GM23248 (cell line): ENCODE measurements at regions not wholly inside any gene's neighbourhood (a gene's known extent, or its start where the extent isn't known, plus 50 kb on each side); places are given as distances from the start of the nearest gene placed in this dataset.

Experiments
- DNase-seq: peaks from one replicate; pipeline ENCODE4 v3.0.0-alpha.2; 2015
- H2AFZ ChIP-seq: fragments of 200-600 bp; sonication (generic); 2 replicates; pipeline ENCODE4 v1.6.1; 2016; ENCODE audit warnings: antibody characterized with exemption
- H3F3A ChIP-seq: fragments of 200-600 bp; sonication (generic); 2 replicates; pipeline ENCODE4 v1.6.1; 2016; ENCODE audit warnings: mild to moderate bottlenecking, antibody characterized with exemption, mixed run types; ENCODE audit not compliant: insufficient read depth
- H3K27ac ChIP-seq: fragments of 200-600 bp; sonication (generic); 2 replicates; pipeline ENCODE4 v1.5.1; 2016; ENCODE audit warnings: mild to moderate bottlenecking
- H3K27me3 ChIP-seq: fragments of 200-600 bp; sonication (generic); replicated peaks from 2 replicates; pipeline ENCODE4 v1.6.1; 2016; ENCODE audit warnings: mild to moderate bottlenecking; ENCODE audit not compliant: insufficient read depth
- H3K36me3 ChIP-seq: fragments of 200-600 bp; sonication (generic); 2 replicates; pipeline ENCODE4 v1.6.1; 2016; ENCODE audit warnings: low read depth, mild to moderate bottlenecking
- H3K4me1 ChIP-seq: fragments of 200-600 bp; sonication (generic); 2 replicates; pipeline ENCODE4 v1.6.1; 2016; ENCODE audit warnings: mild to moderate bottlenecking; ENCODE audit not compliant: insufficient read depth
- H3K4me2 ChIP-seq: fragments of 200-600 bp; sonication (generic); one replicate; pipeline ENCODE4 v1.6.1; 2016; ENCODE audit warnings: mild to moderate bottlenecking; ENCODE audit not compliant: unreplicated experiment
- H3K4me3 ChIP-seq: fragments of 200-600 bp; sonication (generic); 2 replicates; pipeline ENCODE4 v1.5.1; 2016; ENCODE audit warnings: mild to moderate bottlenecking
- H3K79me2 ChIP-seq: fragments of 200-600 bp; sonication (generic); 2 replicates; pipeline ENCODE4 v1.6.1; 2016; ENCODE audit warnings: mild to moderate bottlenecking; ENCODE audit not compliant: insufficient read depth
- H3K9ac ChIP-seq: fragments of 200-600 bp; sonication (generic); 2 replicates; pipeline ENCODE4 v1.6.1; 2016; ENCODE audit warnings: mild to moderate bottlenecking
- H3K9me2 ChIP-seq: fragments of 200-600 bp; sonication (generic); 2 replicates; pipeline ENCODE4 v1.6.1; 2016; ENCODE audit warnings: mixed run types, mild to moderate bottlenecking, moderate library complexity; ENCODE audit not compliant: insufficient read depth
- H3K9me3 ChIP-seq: fragments of 200-600 bp; sonication (generic); one replicate; pipeline ENCODE4 v1.6.1; 2017; ENCODE audit warnings: low read depth
- H4K20me1 ChIP-seq: fragments of 200-600 bp; sonication (generic); 2 replicates; pipeline ENCODE4 v1.6.0; 2016; ENCODE audit not compliant: insufficient read depth
- EZH2 ChIP-seq: fragments of 200-600 bp; sonication (generic); IDR thresholded peaks from 2 replicates; pipeline ENCODE4 v1.6.1; 2018; ENCODE audit warnings: antibody characterized with exemption, mild to moderate bottlenecking; ENCODE audit not compliant: insufficient read depth, poor library complexity, severe bottlenecking
- EZH2phosphoT487 ChIP-seq: fragments of 200-600 bp; sonication (generic); IDR thresholded peaks from 2 replicates; pipeline ENCODE4 v1.6.1; 2018; ENCODE audit warnings: antibody characterized with exemption, moderate library complexity, mild to moderate bottlenecking, low read depth; ENCODE audit not compliant: insufficient read depth
- WGBS, 2 experiments: methylation state at CpG; one replicate each; pipeline ENCODE4 v1.1.6; 2015 to 2017; ENCODE audit warnings: low lambda C conversion rate in 2 of 2, low coverage in 1 of 2; ENCODE audit errors: missing lambda C conversion rate in 2 of 2; 5-methylcytosine and 5-hydroxymethylcytosine counted together
- in situ Hi-C: fragments of 300-500 bp; cut with MboI; formaldehyde crosslinking; loops from 2 replicates; pipeline ENCODE4 v1.15.0; 2020

- no peaks in the 10 kb centered on the region for H3K79me2 ChIP-seq
- DNase-seq, result no peak
- in situ Hi-C loops, result no loop called here
- no peaks in the 10 kb centered on the region for H4K20me1 ChIP-seq
- H3K4me2 ChIP-seq, result no peak overlapping the region
- no peaks in the 10 kb centered on the region for H3K9me2 ChIP-seq
- no peak overlapping the region for H3K27ac ChIP-seq
- H3K9ac ChIP-seq, result no peak overlapping the region
- H2AFZ ChIP-seq, result no peak overlapping the region
- H3K36me3 ChIP-seq, result no peaks in the 10 kb centered on the region
- H3K27me3 ChIP-seq, result no peaks in the 10 kb centered on the region
- 11 to 15% methylated on average over 3 of the region's 3 CpGs for WGBS, 2 experiments
- H3F3A ChIP-seq, result no peaks in the 10 kb centered on the region
- H3K4me1 ChIP-seq, result no peaks in the 10 kb centered on the region
- peaks cover 4% of the 10 kb centered on the region for H3K9me3 ChIP-seq
- no peak overlapping the region for H3K4me3 ChIP-seq
- no peak for TF ChIP-seq EZH2
- TF ChIP-seq EZH2phosphoT487, result no peak
Observed at GRCh38 chr4:36446275-36446674, 164.9 kb downstream of the DTHD1 start.

DNA sequence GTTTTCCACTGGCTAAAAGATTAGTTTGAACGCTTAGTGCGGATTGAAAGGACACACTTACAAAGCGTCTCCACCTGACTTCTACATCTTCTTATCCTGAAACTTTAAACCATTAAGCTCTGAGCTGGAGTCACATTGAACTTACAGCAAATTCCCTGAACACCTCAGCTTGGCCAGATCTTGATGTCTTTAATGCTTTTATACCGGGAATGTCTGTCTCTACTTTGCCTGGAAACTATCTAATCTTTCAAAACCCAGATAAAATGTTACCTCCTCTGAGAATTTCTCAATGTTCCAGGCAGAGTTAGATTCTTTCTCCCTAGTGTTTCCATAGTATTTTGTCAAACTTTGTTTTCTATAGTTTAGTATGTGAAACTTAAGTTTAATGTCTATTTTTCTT lies 179.9 kb downstream of the DTHD1 start:
- WGBS, 2 experiments, result 13 to 18% methylated on average over 4 of the region's 4 CpGs
- no peaks in the 10 kb centered on the region for H3K27me3 ChIP-seq
- no peaks in the 10 kb centered on the region for H3K4me1 ChIP-seq
- in situ Hi-C loops, result no loop called here
- no peak overlapping the region for H3K4me3 ChIP-seq
- no peaks in the 10 kb centered on the region for H3K36me3 ChIP-seq
- TF ChIP-seq EZH2phosphoT487, result no peak
- no peak for TF ChIP-seq EZH2
- no peak for DNase-seq
- no peak overlapping the region for H3K27ac ChIP-seq
- H2AFZ ChIP-seq, result no peak overlapping the region
- no peaks in the 10 kb centered on the region for H4K20me1 ChIP-seq
- H3K9me3 ChIP-seq, result no peaks in the 10 kb centered on the region
- H3K4me2 ChIP-seq, result no peak overlapping the region
- H3K9ac ChIP-seq, result no peak overlapping the region
- H3K79me2 ChIP-seq, result no peaks in the 10 kb centered on the region
- no peaks in the 10 kb centered on the region for H3K9me2 ChIP-seq
- H3F3A ChIP-seq, result no peaks in the 10 kb centered on the region

DNA sequence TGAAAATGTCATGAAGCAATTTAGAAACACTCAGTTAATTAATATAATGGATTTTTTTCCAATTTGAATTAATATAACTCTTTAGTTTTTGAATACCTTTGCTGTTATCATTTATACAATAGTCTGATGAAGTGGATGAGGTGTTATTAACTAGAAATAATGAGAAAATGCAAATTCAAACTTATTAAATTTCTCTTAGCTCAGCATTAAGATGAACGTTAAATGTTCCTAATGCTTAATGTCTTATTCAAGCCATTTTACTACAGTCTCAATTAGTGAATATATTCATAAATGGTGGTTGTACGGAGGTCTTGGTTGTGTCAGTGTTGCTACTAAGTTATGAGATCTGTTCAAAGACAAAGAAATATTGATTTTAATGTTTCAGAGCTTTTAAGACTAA lies 186.3 kb downstream of the DTHD1 start:
- TF ChIP-seq EZH2phosphoT487 (no peak), EZH2 (no peak)
- in situ Hi-C loops, result no loop called here

GRCh38 chr4:36471903-36472302 lies 190.5 kb downstream of the DTHD1 start:
- no peak overlapping the region for H3K4me3 ChIP-seq
- no peak for TF ChIP-seq EZH2
- no peak for TF ChIP-seq EZH2phosphoT487
- H3F3A ChIP-seq, result no peaks in the 10 kb centered on the region
- H3K79me2 ChIP-seq, result no peaks in the 10 kb centered on the region
- no peaks in the 10 kb centered on the region for H3K36me3 ChIP-seq
- H3K4me1 ChIP-seq, result no peaks in the 10 kb centered on the region
- no peak overlapping the region for H3K27ac ChIP-seq
- no peak overlapping the region for H3K9ac ChIP-seq
- no peaks in the 10 kb centered on the region for H3K27me3 ChIP-seq
- no peak for DNase-seq
- in situ Hi-C loops, result no loop called here
- H3K9me3 ChIP-seq, result no peaks in the 10 kb centered on the region
- whole genome bisulfite sequencing, 2 experiments, result 19% methylated on average over 2 of the region's 2 CpGs
- H2AFZ ChIP-seq, result no peak overlapping the region
- H3K9me2 ChIP-seq, result no peaks in the 10 kb centered on the region
- H3K4me2 ChIP-seq, result no peak overlapping the region
- no peaks in the 10 kb centered on the region for H4K20me1 ChIP-seq

More for the DNA sequence above, 186.3 kb downstream of the DTHD1 start:
- WGBS, 2 experiments, result 24 to 30% methylated on average over 2 of the region's 2 CpGs
- Histone ChIP-seq H3K36me3 (no peaks in the 10 kb centered on the region), H3F3A (no peaks in the 10 kb centered on the region), H3K4me3 (no peak overlapping the region), H3K27me3 (no peaks in the 10 kb centered on the region), H3K79me2 (no peaks in the 10 kb centered on the region), H3K27ac (no peak overlapping the region), H3K9me2 (no peaks in the 10 kb centered on the region), H3K9ac (no peak overlapping the region), H3K4me1 (no peaks in the 10 kb centered on the region), H2AFZ (no peak overlapping the region), H3K4me2 (no peak overlapping the region), H4K20me1 (no peaks in the 10 kb centered on the region), H3K9me3 (no peaks in the 10 kb centered on the region)
- DNase-seq, result no peak

DNA sequence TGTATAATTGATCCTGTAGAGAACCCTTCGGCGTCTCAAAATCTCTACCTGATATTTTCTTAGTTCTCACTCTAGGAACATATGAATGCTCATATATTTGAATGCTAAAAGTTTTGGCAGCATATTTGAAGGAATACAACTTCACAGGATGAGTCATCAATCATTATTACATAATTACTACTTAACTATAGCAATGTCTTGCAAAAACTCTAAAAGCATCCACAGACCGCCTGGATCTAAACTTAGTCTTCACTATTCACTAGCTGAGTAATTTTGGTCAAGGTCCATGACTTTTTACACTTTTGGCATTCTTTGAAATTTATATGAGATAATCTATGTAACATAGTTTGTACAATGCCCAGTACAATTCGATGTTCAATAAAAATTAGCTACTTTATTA lies 194.7 kb downstream of the DTHD1 start:
- TF ChIP-seq EZH2 (no peak), EZH2phosphoT487 (no peak)
- H3K4me3 ChIP-seq, result no peak overlapping the region
- no peak overlapping the region for H2AFZ ChIP-seq
- no peak overlapping the region for H3K4me2 ChIP-seq
- no peaks in the 10 kb centered on the region for H3K79me2 ChIP-seq
- DNase-seq, result no peak
- H3K36me3 ChIP-seq, result no peaks in the 10 kb centered on the region
- no peaks in the 10 kb centered on the region for H3F3A ChIP-seq
- H3K27ac ChIP-seq, result no peak overlapping the region
- no peaks in the 10 kb centered on the region for H3K27me3 ChIP-seq
- in situ Hi-C loops, result no loop called here
- 55 to 61% methylated on average over 4 of the region's 4 CpGs for WGBS, 2 experiments
- no peaks in the 10 kb centered on the region for H3K4me1 ChIP-seq
- H3K9ac ChIP-seq, result no peak overlapping the region
- no peaks in the 10 kb centered on the region for H3K9me3 ChIP-seq
- no peaks in the 10 kb centered on the region for H4K20me1 ChIP-seq
- H3K9me2 ChIP-seq, result no peaks in the 10 kb centered on the region
